ENCODE measurements at regions not wholly inside any gene's neighbourhood (a gene's known extent, or its start where the extent isn't known, plus 50 kb on each side); places are given as distances from the start of the nearest gene placed in this dataset.

DNA sequence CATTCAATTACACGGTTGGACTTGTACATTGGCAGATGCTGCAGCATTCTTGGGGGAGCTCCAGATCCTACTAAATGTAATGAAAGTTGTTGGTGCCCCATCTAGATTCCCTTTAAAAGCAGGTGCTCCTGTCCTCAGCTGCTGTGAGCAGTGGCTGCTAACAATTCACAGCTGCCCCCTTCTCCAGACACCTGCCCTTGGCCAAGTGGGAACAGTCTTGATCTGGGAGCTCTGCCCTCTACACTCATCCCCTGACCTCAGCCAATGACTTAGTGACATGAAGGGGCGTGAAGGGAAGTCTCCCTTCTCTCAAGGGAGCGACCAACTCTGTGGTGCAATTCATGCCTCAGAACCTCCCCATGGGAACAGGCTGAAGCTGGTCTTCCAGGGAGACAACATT, 125.7 kb downstream of the EIF4E start:
- H3K4me3 ChIP-seq (ENCODE audit: low read depth, low read length) = no peak overlapping the region
- TF ChIP-seq, protein P1, sequence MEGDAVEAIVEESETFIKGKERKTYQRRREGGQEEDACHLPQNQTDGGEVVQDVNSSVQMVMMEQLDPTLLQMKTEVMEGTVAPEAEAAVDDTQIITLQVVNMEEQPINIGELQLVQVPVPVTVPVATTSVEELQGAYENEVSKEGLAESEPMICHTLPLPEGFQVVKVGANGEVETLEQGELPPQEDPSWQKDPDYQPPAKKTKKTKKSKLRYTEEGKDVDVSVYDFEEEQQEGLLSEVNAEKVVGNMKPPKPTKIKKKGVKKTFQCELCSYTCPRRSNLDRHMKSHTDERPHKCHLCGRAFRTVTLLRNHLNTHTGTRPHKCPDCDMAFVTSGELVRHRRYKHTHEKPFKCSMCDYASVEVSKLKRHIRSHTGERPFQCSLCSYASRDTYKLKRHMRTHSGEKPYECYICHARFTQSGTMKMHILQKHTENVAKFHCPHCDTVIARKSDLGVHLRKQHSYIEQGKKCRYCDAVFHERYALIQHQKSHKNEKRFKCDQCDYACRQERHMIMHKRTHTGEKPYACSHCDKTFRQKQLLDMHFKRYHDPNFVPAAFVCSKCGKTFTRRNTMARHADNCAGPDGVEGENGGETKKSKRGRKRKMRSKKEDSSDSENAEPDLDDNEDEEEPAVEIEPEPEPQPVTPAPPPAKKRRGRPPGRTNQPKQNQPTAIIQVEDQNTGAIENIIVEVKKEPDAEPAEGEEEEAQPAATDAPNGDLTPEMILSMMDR (IDR thresholded peaks at IDR 0.05; ENCODE audit: insufficient read depth, low read length) = no peak
- DNase-seq (ENCODE audit: low read depth) = no peak

DNA sequence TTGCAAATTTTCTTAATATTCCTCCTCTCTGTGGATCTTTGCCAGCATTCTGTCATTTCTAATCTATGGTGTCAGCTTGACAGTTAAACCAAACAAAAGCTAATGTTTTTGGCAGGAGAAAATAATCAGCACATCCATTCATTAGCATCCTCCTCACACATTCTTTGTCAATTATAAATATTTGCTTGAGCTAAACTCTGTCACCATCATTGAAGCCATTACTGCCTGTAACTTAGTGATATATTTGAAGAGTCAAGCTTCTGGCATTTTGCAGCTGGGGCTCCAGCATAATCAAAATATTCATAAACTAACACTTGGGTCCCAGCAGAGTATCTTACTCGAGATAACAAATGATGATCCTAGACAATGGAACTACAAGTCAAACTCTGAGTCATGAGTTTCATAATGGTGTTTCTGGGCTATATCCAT, 126.1 kb downstream of the EIF4E start:
- DNase-seq (ENCODE audit: low read depth) = peak; percentile 56
- H3K4me3 ChIP-seq (ENCODE audit: low read depth, low read length) = no peak overlapping the region
- TF ChIP-seq, protein P1 (IDR thresholded peaks at IDR 0.05; ENCODE audit: insufficient read depth, low read length) = no peak

DNA sequence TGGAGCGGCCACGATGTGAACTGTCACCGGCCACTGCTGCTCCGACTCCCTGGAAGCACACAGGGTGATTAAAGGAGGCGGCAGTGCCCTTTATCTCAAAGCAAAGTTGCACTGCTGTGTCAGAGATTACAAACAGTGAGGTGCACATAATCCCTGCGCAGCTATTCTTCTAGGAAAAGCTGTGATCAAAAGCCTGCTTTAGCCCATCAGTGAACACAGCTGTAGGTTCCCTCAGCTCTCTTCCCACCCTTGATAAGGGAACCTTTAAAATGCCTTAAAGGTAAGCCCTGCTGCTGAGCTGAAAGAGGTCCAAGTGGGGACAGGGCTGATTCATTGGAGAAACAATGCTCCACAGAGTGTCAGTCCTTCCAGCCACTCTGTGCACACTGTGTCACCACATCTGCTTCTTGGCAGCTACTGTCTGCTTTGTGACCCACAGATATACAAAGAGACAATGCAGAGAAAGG, 127.6 kb downstream of the EIF4E start:
- no peak for DNase-seq (ENCODE audit: low read depth)
- H3K4me3 ChIP-seq (ENCODE audit: low read depth, low read length) = no peak overlapping the region
- TF ChIP-seq, protein P1 (IDR thresholded peaks at IDR 0.05; ENCODE audit: insufficient read depth, low read length) = no peak

DNA sequence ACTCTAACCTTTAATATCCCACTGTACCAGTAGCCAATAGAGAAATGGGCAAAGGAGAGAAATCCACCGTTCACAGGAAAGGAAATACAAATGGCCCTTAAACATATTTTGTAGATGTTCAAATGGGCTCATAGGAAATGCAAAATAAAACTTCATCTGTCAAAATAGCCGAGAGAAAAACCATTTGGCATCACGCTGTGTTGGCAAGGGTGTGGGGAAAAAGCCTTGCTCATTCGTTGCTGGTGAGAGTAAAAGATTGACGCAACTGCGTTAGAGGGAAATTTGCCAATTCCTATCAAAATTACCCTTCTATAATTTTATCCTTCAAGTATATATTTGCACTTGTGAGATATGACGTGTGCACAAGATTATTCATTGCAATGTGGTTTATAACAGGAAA, 131.9 kb downstream of the EIF4E start:
- TF ChIP-seq, protein P1 (IDR thresholded peaks at IDR 0.05; ENCODE audit: insufficient read depth, low read length) = no peak
- DNase-seq (ENCODE audit: low read depth) = no peak
- H3K4me3 ChIP-seq (ENCODE audit: low read depth, low read length) = no peak overlapping the region

DNA sequence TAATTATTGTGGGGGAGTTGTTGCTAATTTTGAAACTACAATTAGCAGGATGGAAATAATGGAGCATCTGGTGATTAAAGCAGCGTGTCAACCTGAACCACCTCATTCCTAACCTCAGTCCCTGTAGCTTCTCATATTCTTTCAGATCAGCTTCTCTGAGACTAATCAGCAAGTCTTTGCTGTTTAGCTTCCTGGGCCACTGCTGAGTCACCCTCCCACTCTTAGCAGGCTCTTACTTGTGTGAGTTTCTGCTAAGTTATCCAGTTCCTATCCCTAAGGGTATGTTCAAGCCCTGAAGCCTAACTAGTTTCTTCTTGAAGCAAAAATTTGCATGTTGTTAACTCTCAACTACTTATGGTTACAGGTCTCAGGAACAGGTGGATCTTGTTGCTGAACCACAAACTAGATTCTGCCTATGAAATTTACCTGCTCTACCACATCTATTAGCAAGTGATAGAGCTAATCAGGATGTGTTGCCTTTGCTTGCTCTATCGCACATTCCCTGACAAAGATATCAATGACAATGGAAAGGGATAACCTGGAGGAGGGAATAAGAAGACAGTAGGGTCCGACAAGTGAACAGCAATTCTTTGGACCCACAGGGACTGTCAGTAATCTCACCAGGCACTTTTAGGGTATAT, 134.2 kb downstream of the EIF4E start:
- TF ChIP-seq, protein P1 (IDR thresholded peaks at IDR 0.05; ENCODE audit: insufficient read depth, low read length) = no peak
- peak; percentile 49 for DNase-seq (ENCODE audit: low read depth)
- no peak overlapping the region for H3K4me3 ChIP-seq (ENCODE audit: low read depth, low read length)

DNA sequence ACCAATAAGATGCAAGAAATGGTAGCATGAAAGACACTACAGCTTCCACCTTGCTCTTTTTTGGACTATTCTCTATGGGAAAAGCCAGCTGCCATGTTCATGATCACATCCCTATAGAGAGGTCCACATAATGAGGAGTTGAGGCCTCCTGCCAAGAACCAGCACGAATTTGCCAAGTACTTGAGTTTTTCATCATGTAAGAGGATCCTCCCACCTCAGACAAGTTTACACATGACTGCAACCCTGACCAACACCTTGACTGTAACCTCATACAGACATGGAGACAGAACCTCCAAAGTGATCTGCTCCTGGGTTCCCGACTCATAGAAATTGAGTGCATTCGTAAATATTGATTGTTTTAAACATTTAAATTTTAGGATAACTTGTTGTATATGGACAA, 135.2 kb upstream of the TSPAN5 start:
- TF ChIP-seq, protein P1 (IDR thresholded peaks at IDR 0.05; ENCODE audit: insufficient read depth, low read length) = no peak
- no peak overlapping the region for H3K4me3 ChIP-seq (ENCODE audit: low read depth, low read length)
- no peak for DNase-seq (ENCODE audit: low read depth)

DNA sequence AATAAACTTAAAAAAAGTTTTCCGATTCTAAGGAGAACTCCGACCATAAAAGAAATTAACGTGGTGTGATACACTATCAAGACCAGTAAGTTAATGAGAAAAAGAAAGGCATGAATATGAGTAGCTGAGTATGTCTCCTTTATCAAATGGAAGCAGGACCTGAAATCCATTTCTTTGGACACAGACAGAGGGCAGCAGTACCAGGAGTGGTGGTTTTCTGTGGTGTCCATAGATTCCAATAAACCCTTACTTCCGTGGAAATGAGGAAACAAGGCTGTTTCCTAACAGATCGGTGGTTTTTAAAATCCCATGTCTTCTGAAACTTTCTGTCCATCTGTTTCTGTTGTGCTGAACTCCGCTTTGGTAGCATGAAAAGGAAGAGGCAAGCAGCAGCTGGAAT, 128.5 kb upstream of the TSPAN5 start:
- TF ChIP-seq, protein P1 (IDR thresholded peaks at IDR 0.05; ENCODE audit: insufficient read depth, low read length) = peak; percentile 34
- no peak overlapping the region for H3K4me3 ChIP-seq (ENCODE audit: low read depth, low read length)
- peak; percentile 15 for DNase-seq (ENCODE audit: low read depth)

Data from fibroblast of the aortic adventitia (primary cell).